Left renal pelvis (tissue), 4 donors: ENCODE measurements at regions not wholly inside any gene's neighbourhood (a gene's known extent, or its start where the extent isn't known, plus 50 kb on each side); places are given as distances from the start of the nearest gene placed in this dataset.

Experiments
- DNase-seq, 4 donors: peaks; one replicate each; pipeline ENCODE4 v3.0.0-alpha.2; 2013; ENCODE audit warnings: low read depth in 4 of 4, low spot score in 3 of 4

GRCh38 chr4:156021298-156021697 lies 67.6 kb upstream of the CTSO start:
- no peak for DNase-seq

GRCh38 chr4:156019246-156019645 lies 65.6 kb upstream of the CTSO start:
- no peak for DNase-seq

GRCh38 chr4:156018383-156018782 lies 64.7 kb upstream of the CTSO start:
- no peak for DNase-seq

- DNase-seq = no peak
Observed at GRCh38 chr4:156015781-156016180, 62.1 kb upstream of the CTSO start.

GRCh38 chr4:156006192-156006591 lies 52.5 kb upstream of the CTSO start:
- DNase-seq = no peak
